Heart right ventricle (tissue), 16 donors: ENCODE measurements at regions not wholly inside any gene's neighbourhood (a gene's known extent, or its start where the extent isn't known, plus 50 kb on each side); places are given as distances from the start of the nearest gene placed in this dataset.

Experiments
- ATAC-seq, 8 donors: fragments of 200-7000 bp; cut with Tn5 transposase; one replicate each; pipeline ENCODE4 v1.9.1; 2020; ENCODE audit warnings: mild to moderate bottlenecking in 8 of 8, moderate library complexity in 8 of 8, moderate number of reproducible peaks in 1 of 8
- DNase-seq, 2 donors: peaks; one replicate each; pipeline ENCODE4 v3.0.0-alpha.2; 2020
- H3K27ac ChIP-seq, 10 donors: fragments of 200-600 bp; sonication (generic) in 2 of 10; one replicate each; pipeline versions ENCODE4 v1.5.0 to v1.8.0; 2020 to 2022; ENCODE audit warnings: mild to moderate bottlenecking in 3 of 10
- H3K27me3 ChIP-seq, 7 donors: fragments of 200-600 bp; one replicate each; pipeline ENCODE4 v1.8.0; 2021 to 2022; ENCODE audit warnings: mild to moderate bottlenecking in 2 of 7
- H3K36me3 ChIP-seq, 9 donors: fragments of 200-600 bp; sonication (generic) in 1 of 9; one replicate each; pipeline versions ENCODE4 v1.5.0 to v1.8.0; 2020 to 2022; ENCODE audit warnings: mild to moderate bottlenecking in 2 of 9
- H3K4me1 ChIP-seq, 9 donors: fragments of 200-600 bp; sonication (generic) in 1 of 9; one replicate each; pipeline versions ENCODE4 v1.5.0 to v1.8.0; 2020 to 2022; ENCODE audit warnings: mild to moderate bottlenecking in 4 of 9
- H3K4me3 ChIP-seq, 10 donors: fragments of 200-600 bp; sonication (generic) in 2 of 10; one replicate each; pipeline versions ENCODE4 v1.5.0 to v1.8.0; 2020 to 2022; ENCODE audit warnings: mild to moderate bottlenecking in 7 of 10, moderate library complexity in 2 of 10
- H3K9me3 ChIP-seq, 11 donors: fragments of 200-600 bp in 10 of 11; sonication (generic) in 2 of 11; one replicate each; pipeline versions ENCODE4 v1.5.0 to v1.8.0; 2013 to 2022; ENCODE audit warnings: mild to moderate bottlenecking in 2 of 11, control low read depth in 1 of 11, moderate library complexity in 1 of 11
- WGBS, 2 donors: extraction: QIAGEN DNeasy Blood & Tissue Kit; methylation state at CpG; one replicate each; pipeline ENCODE4 v1.1.7; 2013; ENCODE audit warnings: inconsistent platforms in 1 of 2; 5-methylcytosine and 5-hydroxymethylcytosine counted together
- intact Hi-C, 10 donors: fragments of 100-400 bp; cut with DNase I; formaldehyde crosslinking; loops; one replicate each; pipeline versions ENCODE4 v1.11.1 to v1.14.2; 2022
- TF ChIP-seq, protein P1 (sequence below), 9 donors: fragments of 200-600 bp; sonication (generic) in 2 of 9; IDR thresholded peaks; one replicate each; pipeline versions ENCODE4 v1.5.0 to v1.8.0; 2021 to 2022; ENCODE audit warnings: antibody characterized with exemption in 9 of 9, mild to moderate bottlenecking in 5 of 9, moderate library complexity in 1 of 9
- donor health status: Arrhythmogenic right ventricular cardiomyopathy.
- donor health status: ischemic (EF 13 %, LVEDD 7.1; RV severe dilation, severe dysfunction).
- donor health status: healthy with polysubstance abuse.
- donor health status: DM: no; HTN: yes; CAD: no.
- donor health status: DM: no; HTN: no; CAD: no.
- donor health status: ischemic (EF 25% LVEDD 6.9; RV normal size, moderate dysfunction).
- donor health status: ischemic (EF 25% LVEDD 5.7; RV mildly dilated, moderate dysfunction).
- donor health status: healthy.
- donor health status: DM: yes; HTN: yes; CAD: no.
- donor health status: Ischemic cardiomyopathy.
- donor health status: ischemic (EF 35%, LVEDD 5.7; RV mildly dilated, moderate dysfunction).
- donor health status: nonischemic (EF 11% LVEDD 7.7; RV severe dilation, severe dysfunction).
- donor health status: DM: yes; HTN: yes; CAD: no.
- donor health status: PGD.
- donor health status: ischemic (EF 29% LVEDD 5.4; RV normal size, mild dysfunction).
- donor health status: nonischemic (EF 23%, LVEDD 6.1; RV moderate dilation, normal function).

DNA sequence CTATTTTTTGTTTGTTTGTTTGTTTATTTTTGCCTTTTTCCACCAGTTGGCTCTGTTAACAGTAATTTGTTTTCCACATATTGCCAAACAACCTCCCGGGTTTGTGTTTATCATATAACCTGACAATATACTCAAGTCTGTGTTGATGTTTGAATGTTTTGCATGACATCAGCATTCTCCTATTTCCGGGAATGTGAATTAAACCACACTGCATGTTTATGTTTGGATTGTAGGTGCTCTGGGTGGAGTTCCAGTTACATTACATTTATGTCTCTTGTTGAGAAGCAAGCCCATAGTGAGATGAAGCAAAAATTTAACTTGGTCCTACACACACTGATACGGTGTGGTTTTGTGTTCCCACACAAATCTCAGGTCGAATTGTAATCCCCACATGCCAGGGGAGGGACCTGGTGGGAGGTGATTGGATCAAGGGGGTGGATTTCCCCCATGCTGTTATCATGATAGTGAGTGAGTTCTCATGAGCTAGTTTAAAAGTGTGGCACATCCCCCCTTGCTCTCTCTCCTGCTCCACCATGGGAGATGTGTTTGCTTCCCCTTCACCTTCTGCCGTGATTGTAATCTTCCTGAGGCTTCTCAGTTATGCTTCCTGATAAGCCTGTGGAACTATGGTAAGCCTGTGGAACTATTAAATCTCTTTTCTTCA lies 54.4 kb upstream of the CLNK start:
- Histone ChIP-seq H3K36me3 (no peaks in the 10 kb centered on the region), H3K27ac (no peak overlapping the region), H3K9me3 (no peaks in the 10 kb centered on the region), H3K4me3 (no peak overlapping the region), H3K27me3 (peaks cover 0 to 15% (median 0%) of the 10 kb centered on the region in 7 donors), H3K4me1 (no peaks in the 10 kb centered on the region)
- TF ChIP-seq, protein P1, sequence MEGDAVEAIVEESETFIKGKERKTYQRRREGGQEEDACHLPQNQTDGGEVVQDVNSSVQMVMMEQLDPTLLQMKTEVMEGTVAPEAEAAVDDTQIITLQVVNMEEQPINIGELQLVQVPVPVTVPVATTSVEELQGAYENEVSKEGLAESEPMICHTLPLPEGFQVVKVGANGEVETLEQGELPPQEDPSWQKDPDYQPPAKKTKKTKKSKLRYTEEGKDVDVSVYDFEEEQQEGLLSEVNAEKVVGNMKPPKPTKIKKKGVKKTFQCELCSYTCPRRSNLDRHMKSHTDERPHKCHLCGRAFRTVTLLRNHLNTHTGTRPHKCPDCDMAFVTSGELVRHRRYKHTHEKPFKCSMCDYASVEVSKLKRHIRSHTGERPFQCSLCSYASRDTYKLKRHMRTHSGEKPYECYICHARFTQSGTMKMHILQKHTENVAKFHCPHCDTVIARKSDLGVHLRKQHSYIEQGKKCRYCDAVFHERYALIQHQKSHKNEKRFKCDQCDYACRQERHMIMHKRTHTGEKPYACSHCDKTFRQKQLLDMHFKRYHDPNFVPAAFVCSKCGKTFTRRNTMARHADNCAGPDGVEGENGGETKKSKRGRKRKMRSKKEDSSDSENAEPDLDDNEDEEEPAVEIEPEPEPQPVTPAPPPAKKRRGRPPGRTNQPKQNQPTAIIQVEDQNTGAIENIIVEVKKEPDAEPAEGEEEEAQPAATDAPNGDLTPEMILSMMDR (IDR thresholded peaks at IDR 0.05) = no peak
- intact Hi-C loops = no loop called here
- ATAC-seq (no peak), DNase-seq (no peak)
- WGBS, 2 donors = 35% methylated on average over 5 of the region's 5 CpGs

DNA sequence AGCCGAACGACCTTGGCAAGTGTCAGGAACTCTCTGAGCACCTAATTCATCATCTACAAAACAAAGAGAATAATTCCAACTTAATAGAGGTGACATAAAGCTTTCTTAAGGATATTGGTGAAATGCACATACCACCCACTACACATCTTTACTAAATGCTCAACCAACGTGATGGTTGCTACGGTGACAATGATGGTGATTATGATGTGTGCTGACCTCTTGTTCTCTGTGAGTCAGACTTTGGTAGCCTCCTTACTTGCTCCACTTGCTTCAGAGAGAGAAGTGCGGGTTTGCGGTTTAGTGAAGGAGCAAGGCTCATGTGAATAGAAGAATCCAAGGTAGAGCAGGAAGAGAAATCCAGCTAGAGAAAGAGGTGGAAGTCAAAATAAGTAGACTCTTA lies 52.8 kb upstream of the CLNK start:
- intact Hi-C loops = no loop called here
- no peaks in the 10 kb centered on the region for H3K4me1 ChIP-seq
- H3K36me3 ChIP-seq = no peaks in the 10 kb centered on the region
- H3K4me3 ChIP-seq = no peak overlapping the region
- H3K27ac ChIP-seq = no peak overlapping the region
- WGBS, 2 donors = 81 to 88% methylated on average over 6 of the region's 6 CpGs
- peaks cover 0 to 15% (median 0%) of the 10 kb centered on the region in 7 donors for H3K27me3 ChIP-seq
- H3K9me3 ChIP-seq = no peaks in the 10 kb centered on the region
- no peak for ATAC-seq
- DNase-seq = no peak
- TF ChIP-seq, protein P1 (IDR thresholded peaks at IDR 0.05) = no peak

DNA sequence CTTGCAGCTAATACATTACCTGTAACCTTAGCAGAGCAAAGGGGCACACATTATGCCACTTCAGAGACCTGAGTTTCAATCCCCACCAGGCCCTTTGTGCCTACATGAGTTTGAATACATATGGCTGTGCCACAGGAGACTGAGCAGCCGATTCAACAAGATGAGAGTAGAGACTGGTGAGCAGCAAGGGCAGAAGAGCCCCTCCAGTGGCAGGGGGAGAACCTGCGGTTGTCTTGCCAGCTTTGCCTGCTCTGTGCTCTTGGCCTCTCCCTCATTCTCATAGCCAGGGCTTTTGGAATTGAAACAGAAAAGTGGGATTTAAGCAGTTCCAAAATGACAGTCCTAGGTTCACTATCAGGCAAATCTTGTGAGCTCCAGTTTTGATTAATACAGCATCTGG lies 52.3 kb upstream of the CLNK start:
- no peak for DNase-seq
- H3K27ac ChIP-seq = no peak overlapping the region
- no peaks in the 10 kb centered on the region for H3K36me3 ChIP-seq
- no peak for ATAC-seq
- WGBS, 2 donors = 77 to 83% methylated on average over 2 of the region's 2 CpGs
- no peaks in the 10 kb centered on the region for H3K4me1 ChIP-seq
- TF ChIP-seq, protein P1 (IDR thresholded peaks at IDR 0.05) = no peak
- no peaks in the 10 kb centered on the region for H3K9me3 ChIP-seq
- H3K4me3 ChIP-seq = no peak overlapping the region
- intact Hi-C loops = no loop called here
- H3K27me3 ChIP-seq = peaks cover 0 to 12% (median 0%) of the 10 kb centered on the region in 7 donors

DNA sequence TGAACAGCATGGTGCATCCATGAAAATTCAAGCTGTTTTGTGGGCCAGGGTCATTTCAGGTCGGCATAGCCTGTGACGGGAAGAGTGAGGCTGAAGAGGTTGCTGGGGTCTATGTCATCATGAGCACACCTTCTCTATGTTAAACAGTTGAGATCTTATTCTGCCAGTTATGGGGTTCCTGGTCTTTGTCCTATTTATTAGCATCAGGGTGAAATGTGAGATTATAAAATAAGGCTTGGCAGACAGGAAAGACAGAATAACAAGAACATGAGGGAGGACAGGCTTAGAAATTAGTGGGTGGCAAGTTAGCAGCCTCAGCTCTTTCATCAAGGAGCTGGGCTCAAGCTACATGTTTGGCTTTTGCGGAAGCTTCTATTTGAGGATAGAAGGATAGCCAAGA lies 51.7 kb upstream of the CLNK start:
- 90 to 91% methylated on average over 3 of the region's 3 CpGs for WGBS, 2 donors
- ATAC-seq = no peak
- DNase-seq = no peak

More for the DNA sequence above, 51.7 kb upstream of the CLNK start:
- Histone ChIP-seq H3K4me1 (no peaks in the 10 kb centered on the region), H3K27me3 (peaks cover 0 to 8% (median 0%) of the 10 kb centered on the region in 7 donors), H3K9me3 (no peaks in the 10 kb centered on the region), H3K27ac (no peak overlapping the region), H3K36me3 (no peaks in the 10 kb centered on the region), H3K4me3 (no peak overlapping the region)
- intact Hi-C loops = no loop called here
- TF ChIP-seq, protein P1 (IDR thresholded peaks at IDR 0.05) = no peak
